Ovary (tissue), 7 donors: ENCODE measurements at regions not wholly inside any gene's neighbourhood (a gene's known extent, or its start where the extent isn't known, plus 50 kb on each side); places are given as distances from the start of the nearest gene placed in this dataset.

Experiments used
- DNase-seq, 5 donors: peaks; one replicate each; pipeline ENCODE4 v3.0.0-alpha.2; 2019 to 2020
- H3K27ac ChIP-seq, 2 donors: fragments of 200-600 bp; one replicate each; pipeline versions ENCODE4 v1.5.1 to v1.8.0; 2019 to 2022
- H3K27me3 ChIP-seq: fragments of 200-600 bp; one replicate; pipeline ENCODE4 v1.8.0; 2022
- H3K36me3 ChIP-seq: fragments of 200-600 bp; sonication (generic); one replicate; pipeline ENCODE4 v1.5.1; 2019
- H3K4me1 ChIP-seq: one replicate; pipeline ENCODE4 v1.8.1; 2013; ENCODE audit warnings: mild to moderate bottlenecking, moderate library complexity; ENCODE audit not compliant: insufficient read depth
- H3K4me3 ChIP-seq: fragments of 200-600 bp; sonication (generic); one replicate; pipeline ENCODE4 v1.5.1; 2017
- H3K9me3 ChIP-seq, 2 donors: fragments of 200-600 bp in 1 of 2; sonication (generic) in 1 of 2; one replicate each; pipeline versions ENCODE4 v1.5.1 to v1.8.1; 2013 to 2019; ENCODE audit warnings: mild to moderate bottlenecking in 1 of 2, moderate library complexity in 1 of 2
- EP300 ChIP-seq: sonication (generic); formaldehyde crosslinking; IDR thresholded peaks from one replicate; pipeline ENCODE4 v1.6.1; 2017; ENCODE audit warnings: antibody characterized with exemption
- POLR2A ChIP-seq: fragments of 450-650 bp; IDR thresholded peaks from one replicate; pipeline ENCODE4 v1.6.1; 2017; ENCODE audit warnings: antibody characterized with exemption, mild to moderate bottlenecking, moderate library complexity
- WGBS, 3 donors: extraction: QIAGEN DNeasy Blood & Tissue Kit in 1 of 3; methylation state at CpG; one replicate each; pipeline versions ENCODE4 v1.1.5 to v1.1.7; 2013 to 2017; 5-methylcytosine and 5-hydroxymethylcytosine counted together
- intact Hi-C, 4 donors: fragments of 100-400 bp; cut with DNase I; formaldehyde crosslinking; loops; one replicate each; pipeline versions ENCODE4 v1.11.0 to v1.15.1; 2022 to 2023
- TF ChIP-seq, protein P1 (sequence below), 3 donors: fragments of 450-650 bp in 2 of 3; fragments of 200-600 bp in 1 of 3; IDR thresholded peaks; one replicate each; pipeline versions ENCODE4 v1.5.1 to v1.8.0; 2016 to 2022; ENCODE audit warnings: antibody characterized with exemption in 3 of 3, mild to moderate bottlenecking in 1 of 3
- donor health status: DM: no; HTN: no; CAD: no; lungs with moderate emphysema.
- donor health status: DM: no; HTN: no; CAD: no.
- donor health status: Bipolar disorder and iron deficiency.
- donor health status: DM: no; HTN: no; CAD: no.
- donor health status: DM: yes; HTN: yes; CAD: no.

- H3K9me3 ChIP-seq = no peaks in the 10 kb centered on the region
- WGBS, 3 donors = 9 to 21% (median 10%) methylated on average over 3 of the region's 3 CpGs
- H3K4me1 ChIP-seq = no peaks in the 10 kb centered on the region
- DNase-seq = no peak
- no peaks in the 10 kb centered on the region for H3K36me3 ChIP-seq
- intact Hi-C loops = no loop called here
- no peak for TF ChIP-seq EP300
- TF ChIP-seq, protein P1, sequence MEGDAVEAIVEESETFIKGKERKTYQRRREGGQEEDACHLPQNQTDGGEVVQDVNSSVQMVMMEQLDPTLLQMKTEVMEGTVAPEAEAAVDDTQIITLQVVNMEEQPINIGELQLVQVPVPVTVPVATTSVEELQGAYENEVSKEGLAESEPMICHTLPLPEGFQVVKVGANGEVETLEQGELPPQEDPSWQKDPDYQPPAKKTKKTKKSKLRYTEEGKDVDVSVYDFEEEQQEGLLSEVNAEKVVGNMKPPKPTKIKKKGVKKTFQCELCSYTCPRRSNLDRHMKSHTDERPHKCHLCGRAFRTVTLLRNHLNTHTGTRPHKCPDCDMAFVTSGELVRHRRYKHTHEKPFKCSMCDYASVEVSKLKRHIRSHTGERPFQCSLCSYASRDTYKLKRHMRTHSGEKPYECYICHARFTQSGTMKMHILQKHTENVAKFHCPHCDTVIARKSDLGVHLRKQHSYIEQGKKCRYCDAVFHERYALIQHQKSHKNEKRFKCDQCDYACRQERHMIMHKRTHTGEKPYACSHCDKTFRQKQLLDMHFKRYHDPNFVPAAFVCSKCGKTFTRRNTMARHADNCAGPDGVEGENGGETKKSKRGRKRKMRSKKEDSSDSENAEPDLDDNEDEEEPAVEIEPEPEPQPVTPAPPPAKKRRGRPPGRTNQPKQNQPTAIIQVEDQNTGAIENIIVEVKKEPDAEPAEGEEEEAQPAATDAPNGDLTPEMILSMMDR (IDR thresholded peaks at IDR 0.05) = no peak
- TF ChIP-seq POLR2A = no peak
- H3K27ac ChIP-seq = no peak overlapping the region
- H3K27me3 ChIP-seq = no peaks in the 10 kb centered on the region
- H3K4me3 ChIP-seq = no peak overlapping the region
These were observed 1334.5 kb upstream of the ADGRL4 start for GRCh38 chr1:80341021-80341420.

GRCh38 chr1:80318108-80318507 is 1311.6 kb upstream of the ADGRL4 start:
- no peak for DNase-seq
- no peaks in the 10 kb centered on the region for H3K36me3 ChIP-seq
- no peaks in the 10 kb centered on the region for H3K4me1 ChIP-seq
- no peaks in the 10 kb centered on the region for H3K9me3 ChIP-seq
- no peak overlapping the region for H3K4me3 ChIP-seq
- intact Hi-C loops = no loop called here
- no peak overlapping the region for H3K27ac ChIP-seq
- WGBS, 3 donors = 71 to 81% (median 78%) methylated on average over 5 of the region's 5 CpGs
- TF ChIP-seq, protein P1 (IDR thresholded peaks at IDR 0.05) = no peak
- TF ChIP-seq POLR2A (no peak), EP300 (no peak)
- no peaks in the 10 kb centered on the region for H3K27me3 ChIP-seq

DNA sequence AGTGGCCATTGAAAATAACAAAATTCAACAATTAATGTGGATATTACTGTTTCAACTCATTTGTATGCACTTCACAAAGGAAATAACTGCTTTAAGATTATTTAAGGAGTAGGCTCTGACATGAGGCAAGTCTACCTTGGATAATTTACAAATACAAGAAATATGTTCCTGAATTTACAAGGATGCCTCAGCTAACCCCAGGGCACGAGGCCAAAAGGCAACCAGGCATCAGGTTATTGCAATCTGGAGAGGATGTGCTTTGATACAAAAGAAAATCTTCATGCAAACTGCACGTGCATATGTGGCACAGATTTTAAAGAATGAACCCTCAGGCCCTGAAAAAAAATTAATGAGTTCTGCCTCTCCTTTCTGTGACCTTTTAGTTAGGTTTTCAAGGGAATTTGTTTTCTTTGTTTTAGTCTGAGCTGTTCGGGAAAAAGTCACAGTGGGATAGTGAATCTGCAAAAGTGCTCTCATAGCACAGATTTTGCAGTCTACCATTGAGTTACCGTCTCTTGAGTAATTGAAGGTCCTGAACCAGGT is 1304.2 kb upstream of the ADGRL4 start:
- DNase-seq = no peak
- H3K9me3 ChIP-seq = no peaks in the 10 kb centered on the region

GRCh38 chr1:80305466-80305865 is 1298.9 kb upstream of the ADGRL4 start:
- 83 to 89% (median 89%) methylated on average over 2 of the region's 2 CpGs for WGBS, 3 donors
- no peak for DNase-seq
- Histone ChIP-seq H3K4me3 (no peak overlapping the region), H3K27ac (no peak overlapping the region), H3K4me1 (no peaks in the 10 kb centered on the region), H3K36me3 (no peaks in the 10 kb centered on the region), H3K9me3 (no peaks in the 10 kb centered on the region), H3K27me3 (no peaks in the 10 kb centered on the region)
- TF ChIP-seq, protein P1 (IDR thresholded peaks at IDR 0.05) = no peak
- no peak for TF ChIP-seq EP300
- TF ChIP-seq POLR2A = no peak
- intact Hi-C loops = no loop called here

More for the DNA sequence above, 1304.2 kb upstream of the ADGRL4 start:
- H3K36me3 ChIP-seq = no peaks in the 10 kb centered on the region
- H3K4me1 ChIP-seq = no peaks in the 10 kb centered on the region
- no peak overlapping the region for H3K27ac ChIP-seq
- 45 to 52% (median 51%) methylated on average over 4 of the region's 4 CpGs for WGBS, 3 donors
- no peaks in the 10 kb centered on the region for H3K27me3 ChIP-seq
- no peak overlapping the region for H3K4me3 ChIP-seq
- TF ChIP-seq EP300 (no peak), POLR2A (no peak)
- TF ChIP-seq, protein P1 (IDR thresholded peaks at IDR 0.05) = no peak
- intact Hi-C loops = no loop called here
